Breast epithelium (tissue), 4 donors: ENCODE measurements at regions not wholly inside any gene's neighbourhood (a gene's known extent, or its start where the extent isn't known, plus 50 kb on each side); places are given as distances from the start of the nearest gene placed in this dataset.

Experiments used
- DNase-seq, 2 donors: peaks; one replicate each; pipeline ENCODE4 v3.0.0-alpha.2; 2019; ENCODE audit warnings: low spot score in 2 of 2
- H3K27ac ChIP-seq, 2 donors: fragments of 200-600 bp; sonication (generic) in 1 of 2; one replicate each; pipeline ENCODE4 v1.5.1; 2016 to 2019; ENCODE audit warnings: mild to moderate bottlenecking in 1 of 2
- H3K27me3 ChIP-seq, 2 donors: fragments of 200-600 bp; sonication (generic) in 1 of 2; one replicate each; pipeline versions ENCODE4 v1.5.1 to v1.6.0; 2017 to 2019; ENCODE audit warnings: control low read depth in 1 of 2, mild to moderate bottlenecking in 1 of 2
- H3K36me3 ChIP-seq: fragments of 200-600 bp; one replicate; pipeline ENCODE4 v1.5.1; 2019
- H3K4me1 ChIP-seq, 2 donors: fragments of 200-600 bp; sonication (generic); one replicate each; pipeline ENCODE4 v1.5.1; 2016 to 2019; ENCODE audit warnings: control low read depth in 1 of 2
- H3K4me3 ChIP-seq, 3 donors: fragments of 200-600 bp; sonication (generic); 1 replicate in 2 of 3; 2 replicates in 1 of 3; pipeline ENCODE4 v1.5.1; 2016 to 2019; ENCODE audit warnings: mild to moderate bottlenecking in 3 of 3, moderate library complexity in 2 of 3
- H3K9me3 ChIP-seq, 2 donors: fragments of 200-600 bp; sonication (generic) in 1 of 2; one replicate each; pipeline ENCODE4 v1.5.1; 2016 to 2019; ENCODE audit warnings: control low read depth in 1 of 2
- CTCF ChIP-seq, 3 donors: fragments of 450-650 bp; IDR thresholded peaks; one replicate each; pipeline ENCODE4 v1.5.1; 2016 to 2017; ENCODE audit warnings: antibody characterized with exemption in 3 of 3, mild to moderate bottlenecking in 3 of 3, moderate library complexity in 3 of 3
- POLR2A ChIP-seq: fragments of 450-650 bp; IDR thresholded peaks from one replicate; pipeline ENCODE4 v1.6.1; 2016; ENCODE audit warnings: antibody characterized with exemption, mild to moderate bottlenecking, moderate library complexity
- POLR2AphosphoS5 ChIP-seq, 3 donors: sonication (generic); formaldehyde crosslinking; IDR thresholded peaks; one replicate each; pipeline ENCODE4 v1.6.1; 2017; ENCODE audit warnings: antibody characterized with exemption in 3 of 3
- intact Hi-C: fragments of 100-400 bp; cut with DNase I; formaldehyde crosslinking; loops from one replicate; pipeline ENCODE4 v1.15.1; 2023; ENCODE audit warnings: low total_unique reads

GRCh38 chr14:42057111-42057510, 450.4 kb downstream of the LRFN5 start:
- Histone ChIP-seq H3K27ac (no peak overlapping the region), H3K9me3 (no peaks in the 10 kb centered on the region), H3K4me3 (no peak overlapping the region), H3K36me3 (no peaks in the 10 kb centered on the region), H3K4me1 (no peaks in the 10 kb centered on the region), H3K27me3 (no peaks in the 10 kb centered on the region)
- no peak for DNase-seq
- TF ChIP-seq POLR2AphosphoS5 (IDR thresholded peaks at IDR 0.05): no peak
- no peak for TF ChIP-seq POLR2A
- intact Hi-C loops: no loop called here

DNA sequence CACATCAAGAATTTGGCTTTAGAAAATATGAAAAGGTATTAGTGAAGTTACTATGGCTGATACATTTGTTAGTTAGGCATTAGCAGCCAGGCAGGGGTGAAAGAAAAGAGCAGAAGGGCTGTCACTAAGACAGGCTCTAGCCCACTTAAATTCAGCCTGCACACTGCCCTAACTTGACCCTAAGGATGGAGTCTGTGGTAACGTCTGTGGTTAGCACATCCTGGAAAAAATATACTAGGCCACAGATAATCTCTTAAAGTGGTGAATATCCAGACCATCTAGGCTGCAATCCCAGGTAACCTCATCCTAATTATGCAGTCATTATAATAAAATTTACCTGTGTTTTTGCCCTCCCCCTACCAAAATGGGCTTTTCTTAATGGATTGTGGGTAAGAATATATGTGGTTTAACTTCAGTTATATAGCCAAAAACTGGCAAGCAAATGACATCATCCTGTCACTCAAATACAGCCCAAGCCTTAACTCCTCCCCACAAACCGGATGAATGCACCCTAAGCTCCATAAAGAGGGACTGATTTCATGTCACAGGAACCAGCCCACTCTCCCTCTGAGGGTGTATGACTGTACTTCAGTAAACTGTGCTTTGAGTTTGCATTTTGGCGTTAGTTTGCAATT, 440.9 kb downstream of the LRFN5 start:
- Histone ChIP-seq H3K27ac (no peak overlapping the region), H3K27me3 (no peaks in the 10 kb centered on the region), H3K36me3 (no peaks in the 10 kb centered on the region), H3K9me3 (no peaks in the 10 kb centered on the region), H3K4me3 (no peak overlapping the region), H3K4me1 (no peaks in the 10 kb centered on the region)
- intact Hi-C loops: no loop called here
- DNase-seq: no peak
- TF ChIP-seq CTCF (IDR thresholded peaks at IDR 0.05): no peak
- TF ChIP-seq POLR2A: no peak
- TF ChIP-seq POLR2AphosphoS5 (IDR thresholded peaks at IDR 0.05): no peak

- Histone ChIP-seq H3K27me3 (no peaks in the 10 kb centered on the region), H3K4me3 (no peak overlapping the region), H3K9me3 (peaks cover 0 to 3% of the 10 kb centered on the region in 2 donors), H3K36me3 (no peaks in the 10 kb centered on the region), H3K4me1 (no peaks in the 10 kb centered on the region), H3K27ac (no peak overlapping the region)
- no peak for TF ChIP-seq POLR2A
- TF ChIP-seq CTCF (IDR thresholded peaks at IDR 0.05): no peak
- TF ChIP-seq POLR2AphosphoS5 (IDR thresholded peaks at IDR 0.05): no peak
- DNase-seq: no peak
- intact Hi-C loops: no loop called here
Measured at GRCh38 chr14:42045383-42045782, 438.7 kb downstream of the LRFN5 start.

DNA sequence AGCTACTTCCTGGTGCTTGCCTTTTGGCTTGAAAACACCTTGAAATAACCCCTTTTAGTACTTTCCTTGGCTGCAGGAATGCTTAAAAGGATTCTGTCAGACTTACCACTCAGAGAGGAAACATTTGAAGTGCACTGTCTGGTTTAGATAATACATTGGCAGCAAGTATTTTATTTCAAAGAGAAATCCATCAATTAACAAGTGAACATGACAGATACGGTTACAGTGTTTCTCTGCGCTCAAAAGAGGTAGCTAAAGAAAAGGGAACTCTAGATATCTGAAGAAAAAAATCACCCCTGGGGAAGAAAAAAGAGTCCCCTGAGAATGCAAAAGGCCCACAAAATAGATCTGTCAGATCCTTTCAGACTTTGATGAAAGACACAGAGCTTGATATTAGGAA, 421.9 kb downstream of the LRFN5 start:
- no peaks in the 10 kb centered on the region for H3K36me3 ChIP-seq
- no peak overlapping the region for H3K27ac ChIP-seq
- DNase-seq: no peak
- TF ChIP-seq POLR2AphosphoS5 (IDR thresholded peaks at IDR 0.05): no peak
- TF ChIP-seq CTCF (IDR thresholded peaks at IDR 0.05): no peak
- no peak for TF ChIP-seq POLR2A
- H3K9me3 ChIP-seq: peaks cover 5 to 7% of the 10 kb centered on the region in 2 donors
- no peak overlapping the region for H3K4me3 ChIP-seq
- no peaks in the 10 kb centered on the region for H3K4me1 ChIP-seq
- no peaks in the 10 kb centered on the region for H3K27me3 ChIP-seq
- intact Hi-C loops: no loop called here

GRCh38 chr14:42027271-42027670, 420.6 kb downstream of the LRFN5 start:
- Histone ChIP-seq H3K36me3 (no peaks in the 10 kb centered on the region), H3K27ac (no peak overlapping the region), H3K4me3 (no peak overlapping the region), H3K9me3 (peaks cover 5 to 7% of the 10 kb centered on the region in 2 donors), H3K4me1 (no peaks in the 10 kb centered on the region), H3K27me3 (no peaks in the 10 kb centered on the region)
- DNase-seq: no peak
- TF ChIP-seq CTCF (IDR thresholded peaks at IDR 0.05) (no peak), POLR2A (no peak), POLR2AphosphoS5 (IDR thresholded peaks at IDR 0.05) (no peak)
- intact Hi-C loops: no loop called here
